GM12878 (cell line): ENCODE measurements at regions not wholly inside any gene's neighbourhood (a gene's known extent, or its start where the extent isn't known, plus 50 kb on each side); places are given as distances from the start of the nearest gene placed in this dataset.
"Not testable (repeated sequence)": the region's sequence is repeated elsewhere in the genome, so short reads cannot be mapped to it uniquely, and the experiment has no call there.

ENCODE experiments used
- ATAC-seq: fragments of 200-7000 bp; cut with Tn5 transposase; 3 replicates; pipeline ENCODE4 v1.9.1; 2020; ENCODE audit warnings: mild to moderate bottlenecking, moderate library complexity
- BruUV-seq: library from RNA; stranded (reverse); fragments of 400-500 nt; replicated peaks from 2 replicates; lab custom pipeline; 2021; lab: Mats Ljungman, UMichigan
- CTCF ChIA-PET: fragments of 300-600 bp; sonication (Branson Sonifier 250); formaldehyde crosslinking; extraction: SDS; loops from one replicate; lab custom pipeline; 2021; ENCODE audit warnings: inconsistent platforms; lab: Yijun Ruan, JAX
- POLR2A ChIA-PET: fragments of 350-600 bp; formaldehyde crosslinking; extraction: SDS; loops from one replicate; lab custom pipeline; 2021; ENCODE audit warnings: inconsistent platforms; lab: Charles Lee
- RAD21 ChIA-PET: fragments of 300-600 bp; sonication (Branson Sonifier 250); formaldehyde crosslinking; loops from one replicate; lab custom pipeline; 2023; ENCODE audit warnings: antibody characterized with exemption; ENCODE audit not compliant: unreplicated experiment; lab: Charles Lee
- SMC1A ChIA-PET: fragments of 300-600 bp; sonication (Branson Sonifier 250); formaldehyde crosslinking; loops from one replicate; lab custom pipeline; 2023; ENCODE audit not compliant: unreplicated experiment, uncharacterized antibody; lab: Charles Lee
- DNase-seq: peaks from one replicate; pipeline ENCODE4 v3.0.0-alpha.2; 2011; ENCODE audit warnings: low read depth, low spot score
- FAIRE-seq: peaks from 3 replicates; lab custom pipeline; 2011; peaks lifted over from hg19 to GRCh38; lab: Jason Lieb, UNC
- H2AFZ ChIP-seq: 2 replicates; pipeline ENCODE4 v1.6.0; 2011; ENCODE audit warnings: low read depth, low read length, control low read depth; ENCODE audit not compliant: control insufficient read depth
- H3K27ac ChIP-seq: 2 replicates; pipeline ENCODE4 v1.5.1; 2011; ENCODE audit warnings: control low read depth; ENCODE audit not compliant: control insufficient read depth, insufficient read depth
- H3K27me3 ChIP-seq, 2 experiments: replicated peaks in 1 of 2; 2 replicates each; pipeline versions ENCODE4 v1.6.0 to v1.6.1; 2011; ENCODE audit warnings: low read length in 1 of 2; ENCODE audit not compliant: control insufficient read depth in 2 of 2, insufficient read depth in 2 of 2
- H3K36me3 ChIP-seq, 2 experiments: 2 replicates each; pipeline ENCODE4 v1.5.1; 2011; ENCODE audit warnings: low read length in 1 of 2; ENCODE audit not compliant: control insufficient read depth in 2 of 2, insufficient read depth in 2 of 2
- H3K4me1 ChIP-seq: 2 replicates; pipeline ENCODE4 v1.6.1; 2011; ENCODE audit warnings: mild to moderate bottlenecking, low read length, moderate library complexity, mixed read lengths; ENCODE audit not compliant: control insufficient read depth, insufficient read depth
- H3K4me2 ChIP-seq: 2 replicates; pipeline ENCODE4 v1.6.0; 2011; ENCODE audit warnings: control low read depth; ENCODE audit not compliant: control insufficient read depth, insufficient read depth
- H3K4me3 ChIP-seq: fragments of 200-600 bp; sonication (generic); 2 replicates; pipeline ENCODE4 v1.5.1; 2016
- H3K79me2 ChIP-seq: 2 replicates; pipeline ENCODE4 v1.6.0; 2011; ENCODE audit warnings: low read length; ENCODE audit not compliant: control insufficient read depth, insufficient read depth
- H3K9ac ChIP-seq: 2 replicates; pipeline ENCODE4 v1.8.0; 2011; ENCODE audit warnings: low read length, control low read depth, mixed read lengths; ENCODE audit not compliant: control insufficient read depth, insufficient read depth
- H3K9me3 ChIP-seq: replicated peaks from 3 replicates; pipeline ENCODE4 v1.5.1; 2011; ENCODE audit warnings: mild to moderate bottlenecking, low read length; ENCODE audit not compliant: control insufficient read depth, insufficient read depth
- H4K20me1 ChIP-seq: 2 replicates; pipeline ENCODE4 v1.6.0; 2011; ENCODE audit not compliant: control insufficient read depth, insufficient read depth
- BCL11A ChIP-seq: IDR thresholded peaks from 2 replicates; pipeline ENCODE4 v1.6.1; 2011; ENCODE audit warnings: low read depth, low read length
- CBFB ChIP-seq: IDR thresholded peaks from 2 replicates; pipeline ENCODE4 v1.6.1; 2016; ENCODE audit warnings: antibody characterized with exemption, low read depth
- CREM ChIP-seq: IDR thresholded peaks from 2 replicates; pipeline ENCODE4 v1.6.1; 2014; ENCODE audit warnings: antibody characterized with exemption, low read depth
- GATAD2B ChIP-seq: fragments of 450-650 bp; conservative IDR thresholded peaks from 2 replicates; pipeline ENCODE4 v1.6.1; 2017; ENCODE audit warnings: low read depth, mild to moderate bottlenecking, moderate library complexity
- MTA2 ChIP-seq: fragments of 450-650 bp; IDR thresholded peaks from 2 replicates; pipeline ENCODE4 v1.6.1; 2016; ENCODE audit warnings: low read depth, mild to moderate bottlenecking, moderate library complexity
- PAX5 ChIP-seq: IDR thresholded peaks from 2 replicates; pipeline ENCODE4 v1.6.1; 2011; ENCODE audit warnings: low read depth, low read length, borderline replicate concordance
- POLR2A ChIP-seq: IDR thresholded peaks from 2 replicates; pipeline ENCODE4 v1.6.1; 2011; ENCODE audit warnings: low read depth, mild to moderate bottlenecking, low read length
- RCOR1 ChIP-seq: conservative IDR thresholded peaks from 2 replicates; pipeline ENCODE4 v1.6.1; 2012; ENCODE audit warnings: low read depth, low read length, improper control_type of control experiment
- RUNX3 ChIP-seq: IDR thresholded peaks from 2 replicates; pipeline ENCODE4 v1.6.1; 2012; ENCODE audit warnings: low read length, inconsistent platforms
- SPI1 ChIP-seq: IDR thresholded peaks from 2 replicates; pipeline ENCODE4 v1.6.1; 2011; ENCODE audit warnings: low read depth, mild to moderate bottlenecking, low read length, moderate library complexity, borderline replicate concordance; ENCODE audit not compliant: insufficient read depth
- TCF12 ChIP-seq: IDR thresholded peaks from 2 replicates; pipeline ENCODE4 v1.6.1; 2011; ENCODE audit warnings: low read depth, mild to moderate bottlenecking, low read length
- ZNF207 ChIP-seq: fragments of 450-650 bp; IDR thresholded peaks from 2 replicates; pipeline ENCODE4 v1.6.1; 2014; ENCODE audit warnings: antibody characterized with exemption, mild to moderate bottlenecking, borderline replicate concordance
- ZZZ3 ChIP-seq: IDR thresholded peaks from 2 replicates; pipeline ENCODE4 v1.6.1; 2011; ENCODE audit warnings: low read depth; ENCODE audit not compliant: control insufficient read depth, insufficient read length
- WGBS: methylation state at CpG from one replicate; pipeline ENCODE4 v1.1.6; 2016; ENCODE audit warnings: low lambda C conversion rate; ENCODE audit not compliant: insufficient replicate concordance, insufficient coverage; ENCODE audit errors: missing lambda C conversion rate; 5-methylcytosine and 5-hydroxymethylcytosine counted together
- in situ Hi-C: fragments of 300-500 bp; cut with MboI; formaldehyde crosslinking; loops from 9 replicates; pipeline ENCODE4 v1.14.3; 2018; ENCODE audit warnings: mixed read lengths
- intact Hi-C: fragments of 100-400 bp; cut with micrococcal nuclease; formaldehyde crosslinking; loops from one replicate; pipeline ENCODE4 v1.14.2; 2022; ENCODE audit not compliant: unreplicated experiment
- TF ChIP-seq, protein P1 (sequence below): fragments of 450-650 bp; conservative IDR thresholded peaks from 2 replicates; pipeline ENCODE4 v1.6.1; 2017; ENCODE audit warnings: mild to moderate bottlenecking, moderate library complexity

DNA sequence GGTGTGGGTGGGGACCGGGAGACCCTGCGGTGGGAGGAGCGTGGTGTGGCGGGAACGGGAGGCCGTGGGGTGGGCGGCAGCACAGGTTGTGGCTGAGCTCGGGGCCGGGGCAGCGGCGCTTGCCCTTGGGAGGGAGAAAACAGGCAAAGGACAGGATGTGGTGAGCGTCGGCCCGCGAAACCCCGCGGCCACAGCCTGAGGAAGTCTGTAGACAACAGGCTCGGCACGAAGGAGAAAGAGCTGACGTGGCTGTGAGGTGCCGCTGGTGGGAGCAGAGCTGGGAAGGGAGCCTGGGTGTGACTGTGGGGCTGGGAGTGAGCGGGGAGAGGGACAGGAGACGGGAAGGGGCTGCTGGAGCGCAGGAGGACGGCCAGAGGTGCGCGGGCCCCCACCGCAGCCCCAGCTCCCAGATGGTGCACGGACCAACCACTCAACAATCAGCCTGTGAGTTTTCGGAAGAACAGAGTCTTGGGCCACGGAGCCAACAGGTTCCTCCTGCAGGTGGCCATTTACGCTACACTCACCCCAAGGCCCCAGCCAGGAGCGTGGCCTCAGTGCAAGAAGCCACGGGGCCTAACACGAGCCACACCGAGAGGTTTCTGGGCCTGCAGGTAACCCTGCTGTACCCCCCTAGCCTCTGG, 202.8 kb downstream of the DLL1 start (continued):
- TF ChIP-seq, protein P1, sequence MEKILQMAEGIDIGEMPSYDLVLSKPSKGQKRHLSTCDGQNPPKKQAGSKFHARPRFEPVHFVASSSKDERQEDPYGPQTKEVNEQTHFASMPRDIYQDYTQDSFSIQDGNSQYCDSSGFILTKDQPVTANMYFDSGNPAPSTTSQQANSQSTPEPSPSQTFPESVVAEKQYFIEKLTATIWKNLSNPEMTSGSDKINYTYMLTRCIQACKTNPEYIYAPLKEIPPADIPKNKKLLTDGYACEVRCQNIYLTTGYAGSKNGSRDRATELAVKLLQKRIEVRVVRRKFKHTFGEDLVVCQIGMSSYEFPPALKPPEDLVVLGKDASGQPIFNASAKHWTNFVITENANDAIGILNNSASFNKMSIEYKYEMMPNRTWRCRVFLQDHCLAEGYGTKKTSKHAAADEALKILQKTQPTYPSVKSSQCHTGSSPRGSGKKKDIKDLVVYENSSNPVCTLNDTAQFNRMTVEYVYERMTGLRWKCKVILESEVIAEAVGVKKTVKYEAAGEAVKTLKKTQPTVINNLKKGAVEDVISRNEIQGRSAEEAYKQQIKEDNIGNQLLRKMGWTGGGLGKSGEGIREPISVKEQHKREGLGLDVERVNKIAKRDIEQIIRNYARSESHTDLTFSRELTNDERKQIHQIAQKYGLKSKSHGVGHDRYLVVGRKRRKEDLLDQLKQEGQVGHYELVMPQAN: no peak
- TF ChIP-seq CREM: peak; percentile 29; the same call in 1 of the 2 replicates
- TF ChIP-seq GATAD2B: no peak
- TF ChIP-seq BCL11A: no peak
- TF ChIP-seq TCF12: 0 out of 2 replicates have a peak, but pooled peaks have one; percentile 15
- TF ChIP-seq RUNX3: peak; percentile 88
- peak; percentile 24; the same call in 1 of the 2 replicates for TF ChIP-seq SPI1
- no peak for TF ChIP-seq ZZZ3
- 0 out of 2 replicates have a peak, but pooled peaks have one; percentile 29 for TF ChIP-seq CBFB
- TF ChIP-seq RCOR1: no peak
- TF ChIP-seq ZNF207: no peak
- no peak for TF ChIP-seq MTA2
- TF ChIP-seq POLR2A: peak; percentile 72
- TF ChIP-seq PAX5: peak; percentile 46; the same call in 1 of the 2 replicates

DNA sequence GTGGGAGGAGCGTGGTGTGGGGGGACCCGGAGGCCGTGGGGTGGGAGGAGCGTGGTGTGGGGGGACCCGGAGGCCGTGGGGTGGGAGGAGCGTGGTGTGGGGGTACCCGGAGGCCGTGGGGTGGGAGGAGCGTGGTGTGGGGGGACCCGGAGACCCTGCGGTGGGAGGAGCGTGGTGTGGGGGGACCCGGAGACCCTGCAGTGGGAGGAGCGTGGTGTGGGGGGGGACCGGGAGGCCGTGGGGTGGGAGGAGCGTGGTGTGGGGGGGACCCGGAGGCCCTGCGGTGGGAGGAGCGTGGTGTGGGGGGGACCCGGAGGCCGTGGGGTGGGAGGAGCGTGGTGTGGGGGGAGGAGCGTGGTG, 203.5 kb downstream of the DLL1 start:
- H3K9me3 ChIP-seq, H2AFZ ChIP-seq, FAIRE-seq, H3K27ac ChIP-seq, H3K27me3 ChIP-seq, H3K4me2 ChIP-seq, H3K4me3 ChIP-seq, RAD21 ChIA-PET, CTCF ChIA-PET, POLR2A ChIA-PET, H4K20me1 ChIP-seq, H3K79me2 ChIP-seq, BruUV-seq, intact Hi-C loops, H3K9ac ChIP-seq, SMC1A ChIA-PET, ATAC-seq, H3K36me3 ChIP-seq, in situ Hi-C loops, DNase-seq: not testable (repeated sequence)
- WGBS: 100% methylated on average over 1 of the region's 25 CpGs
- H3K4me1 ChIP-seq: peaks cover 16% of the 10 kb centered on the region
